ENCODE measurements at regions not wholly inside any gene's neighbourhood (a gene's known extent, or its start where the extent isn't known, plus 50 kb on each side); places are given as distances from the start of the nearest gene placed in this dataset.

DNA sequence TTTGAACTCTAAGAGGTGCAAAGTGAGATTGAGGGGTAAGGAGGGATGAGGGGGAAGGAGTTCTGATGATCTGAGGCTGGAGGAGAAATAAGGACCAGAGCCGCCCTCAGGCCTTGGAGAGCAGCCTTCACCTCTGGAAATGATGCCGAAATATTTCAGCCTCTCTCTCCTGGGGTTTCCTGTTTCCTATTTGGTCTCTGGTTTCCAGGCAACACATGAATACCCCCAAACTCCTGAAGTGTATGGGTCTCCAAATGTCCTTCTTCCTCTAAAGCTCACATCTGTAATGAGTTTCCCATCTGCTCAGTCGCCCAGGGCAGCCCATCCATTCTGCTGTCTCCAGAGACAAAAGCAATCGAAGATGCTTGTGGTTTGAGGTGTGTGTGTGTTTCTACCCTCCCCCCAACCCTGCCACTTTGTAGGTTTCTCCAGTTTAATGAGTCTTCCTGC lies 52.0 kb upstream of the FAM20B start:
- DNase-seq: peak; percentile 90
